ENCODE measurements at regions not wholly inside any gene's neighbourhood (a gene's known extent, or its start where the extent isn't known, plus 50 kb on each side); places are given as distances from the start of the nearest gene placed in this dataset.
"Not testable (repeated sequence)": the region's sequence is repeated elsewhere in the genome, so short reads cannot be mapped to it uniquely, and the experiment has no call there.

- not testable (repeated sequence) for TF ChIP-seq CTCF (conservative IDR thresholded peaks at IDR 0.05; ENCODE audit: low read depth, low read length); EZH2 (IDR thresholded peaks at IDR 0.05; ENCODE audit: low read length, unreplicated experiment); EZH2phosphoT487 (IDR thresholded peaks at IDR 0.05; ENCODE audit: borderline replicate concordance, low read length)
Observed at GRCh38 chr9:33734247-33734940, 61.0 kb upstream of the PRSS3 start.
